Body of pancreas (tissue), 4 donors: ENCODE measurements at regions not wholly inside any gene's neighbourhood (a gene's known extent, or its start where the extent isn't known, plus 50 kb on each side); places are given as distances from the start of the nearest gene placed in this dataset.

ENCODE experiments used
- ATAC-seq: fragments of 150-250 bp; one replicate; pipeline ENCODE4 v1.9.1; 2016
- DNase-seq, 4 donors: peaks; one replicate each; pipeline ENCODE4 v3.0.0-alpha.2; 2019
- H3K27ac ChIP-seq, 4 donors: fragments of 200-600 bp; sonication (generic); 1 replicate in 3 of 4; 2 replicates in 1 of 4; pipeline versions ENCODE4 v1.5.1 to v1.6.1; 2016 to 2019; ENCODE audit warnings: mild to moderate bottlenecking in 1 of 4, mixed read lengths in 1 of 4, moderate library complexity in 1 of 4
- H3K27me3 ChIP-seq, 2 donors: fragments of 200-600 bp; sonication (generic); one replicate each; pipeline ENCODE4 v1.6.0; 2016; ENCODE audit warnings: mild to moderate bottlenecking in 1 of 2
- H3K36me3 ChIP-seq, 2 donors: fragments of 200-600 bp; sonication (generic); replicated peaks in 1 of 2; 2 replicates each; pipeline ENCODE4 v1.5.1; 2016; ENCODE audit warnings: low read depth in 2 of 2; ENCODE audit not compliant: insufficient read depth in 1 of 2
- H3K4me1 ChIP-seq: fragments of 200-600 bp; sonication (generic); one replicate; pipeline ENCODE4 v1.6.0; 2016
- H3K4me3 ChIP-seq, 2 donors: fragments of 200-600 bp; sonication (generic); 1 replicate in 1 of 2; 2 replicates in 1 of 2; pipeline ENCODE4 v1.5.1; 2016 to 2019
- H3K9me3 ChIP-seq, 3 donors: fragments of 200-600 bp; sonication (generic); 1 replicate in 2 of 3; 2 replicates in 1 of 3; pipeline ENCODE4 v1.5.1; 2016
- POLR2A ChIP-seq, 3 donors: fragments of 450-650 bp; IDR thresholded peaks; one replicate each; pipeline ENCODE4 v1.6.1; 2016; ENCODE audit warnings: antibody characterized with exemption in 3 of 3, mild to moderate bottlenecking in 2 of 3
- WGBS, 2 donors: methylation state at CpG; one replicate each; pipeline ENCODE4 v1.1.5; 2017; 5-methylcytosine and 5-hydroxymethylcytosine counted together
- intact Hi-C: fragments of 100-400 bp; cut with DNase I; formaldehyde crosslinking; loops from one replicate; pipeline ENCODE4 v1.15.1; 2023
- TF ChIP-seq, protein P1 (sequence below), 7 experiments: fragments of 450-650 bp in 4 of 7; fragments of 200-600 bp in 3 of 7; sonication (generic) in 3 of 7; IDR thresholded peaks; one replicate each; pipeline ENCODE4 v1.5.1; 2016 to 2019; ENCODE audit warnings: antibody characterized with exemption in 7 of 7

DNA sequence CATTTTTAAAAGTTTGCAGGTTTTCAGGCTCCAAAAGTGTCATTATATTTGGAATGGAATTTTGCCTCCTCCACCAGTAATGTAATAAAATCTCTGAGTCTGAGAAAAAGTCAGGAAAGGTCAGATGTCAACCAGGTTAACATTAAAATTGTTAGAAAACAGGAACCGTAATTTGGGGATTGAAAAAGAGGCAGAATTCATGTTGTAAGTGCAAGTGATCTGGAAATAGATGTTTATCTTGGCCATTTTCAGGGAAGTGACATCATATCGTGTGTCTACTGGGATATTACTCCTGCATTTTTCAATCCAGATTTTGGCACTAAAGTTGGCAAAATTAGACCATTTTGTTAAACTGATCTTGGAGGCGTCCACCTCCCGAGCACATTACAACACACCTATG is 428.5 kb upstream of the MGMT start:
- DNase-seq (no peak), ATAC-seq (no peak)
- 54% methylated on average over 4 of the region's 4 CpGs; no CpG with 5 or more reads in 1 of the 2 donors for WGBS, 2 donors
- H3K36me3 ChIP-seq, result no peaks in the 10 kb centered on the region
- no peaks in the 10 kb centered on the region for H3K9me3 ChIP-seq
- no peak overlapping the region for H3K27ac ChIP-seq
- H3K4me3 ChIP-seq, result no peak overlapping the region
- H3K27me3 ChIP-seq, result peaks cover 0 to 4% of the 10 kb centered on the region in 2 donors
- peaks cover 10% of the 10 kb centered on the region for H3K4me1 ChIP-seq
- intact Hi-C loops, result no loop called here
- TF ChIP-seq, protein P1, sequence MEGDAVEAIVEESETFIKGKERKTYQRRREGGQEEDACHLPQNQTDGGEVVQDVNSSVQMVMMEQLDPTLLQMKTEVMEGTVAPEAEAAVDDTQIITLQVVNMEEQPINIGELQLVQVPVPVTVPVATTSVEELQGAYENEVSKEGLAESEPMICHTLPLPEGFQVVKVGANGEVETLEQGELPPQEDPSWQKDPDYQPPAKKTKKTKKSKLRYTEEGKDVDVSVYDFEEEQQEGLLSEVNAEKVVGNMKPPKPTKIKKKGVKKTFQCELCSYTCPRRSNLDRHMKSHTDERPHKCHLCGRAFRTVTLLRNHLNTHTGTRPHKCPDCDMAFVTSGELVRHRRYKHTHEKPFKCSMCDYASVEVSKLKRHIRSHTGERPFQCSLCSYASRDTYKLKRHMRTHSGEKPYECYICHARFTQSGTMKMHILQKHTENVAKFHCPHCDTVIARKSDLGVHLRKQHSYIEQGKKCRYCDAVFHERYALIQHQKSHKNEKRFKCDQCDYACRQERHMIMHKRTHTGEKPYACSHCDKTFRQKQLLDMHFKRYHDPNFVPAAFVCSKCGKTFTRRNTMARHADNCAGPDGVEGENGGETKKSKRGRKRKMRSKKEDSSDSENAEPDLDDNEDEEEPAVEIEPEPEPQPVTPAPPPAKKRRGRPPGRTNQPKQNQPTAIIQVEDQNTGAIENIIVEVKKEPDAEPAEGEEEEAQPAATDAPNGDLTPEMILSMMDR (IDR thresholded peaks at IDR 0.05), result no peak
- no peak for TF ChIP-seq POLR2A (IDR thresholded peaks at IDR 0.05)

DNA sequence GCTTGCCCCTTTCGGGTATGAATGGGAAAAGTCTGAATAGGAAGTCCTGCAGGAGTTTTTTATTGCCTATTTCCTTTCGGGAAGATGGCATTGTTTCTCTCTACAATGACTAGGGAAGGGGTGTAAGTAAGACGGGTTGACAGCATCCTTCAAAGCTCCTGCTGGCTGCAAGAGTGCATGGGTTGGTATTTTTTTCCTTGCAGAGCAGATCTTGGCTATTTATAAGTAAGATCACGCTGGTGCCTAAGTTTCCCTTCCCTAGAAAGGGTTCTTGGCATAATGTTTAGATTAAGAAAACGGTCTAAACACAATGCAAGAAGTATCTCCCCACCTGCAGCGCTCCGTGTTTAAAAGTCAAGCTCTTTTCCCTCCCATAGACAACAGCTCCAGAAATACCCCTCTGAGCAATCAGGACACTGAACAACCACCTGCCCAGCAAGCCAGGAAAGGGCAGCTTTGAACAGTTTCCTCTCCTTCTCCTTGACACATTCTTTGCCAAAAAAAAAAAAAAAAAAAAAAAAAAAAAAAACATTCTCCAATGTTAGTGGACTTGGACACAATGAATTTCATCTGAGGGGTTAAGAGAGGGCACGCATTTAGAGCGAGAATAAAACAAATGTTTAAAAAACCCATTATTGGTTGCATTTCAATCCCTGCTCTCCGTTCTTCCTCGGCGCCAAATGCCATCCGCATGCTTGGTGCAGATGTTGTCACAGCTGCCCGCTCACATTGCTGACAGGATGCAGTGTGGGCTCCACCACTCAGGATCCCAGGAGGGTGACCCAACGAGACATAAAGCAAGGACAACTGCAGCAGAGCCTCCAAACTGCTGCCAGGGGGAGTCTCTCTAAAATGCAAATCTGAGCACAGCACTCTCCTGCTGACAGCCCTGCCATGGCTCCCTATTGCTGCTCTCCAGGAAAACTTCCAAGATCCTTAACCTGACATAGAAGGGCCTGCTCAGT is 427.4 kb upstream of the MGMT start:
- H3K27me3 ChIP-seq, result peaks cover 0 to 4% of the 10 kb centered on the region in 2 donors
- DNase-seq, result no peak
- intact Hi-C loops, result no loop called here
- no peak overlapping the region for H3K27ac ChIP-seq
- no peaks in the 10 kb centered on the region for H3K36me3 ChIP-seq
- TF ChIP-seq, protein P1 (IDR thresholded peaks at IDR 0.05), result no peak
- no peak for TF ChIP-seq POLR2A (IDR thresholded peaks at IDR 0.05)
- H3K4me3 ChIP-seq, result no peak overlapping the region
- WGBS, 2 donors, result 49 to 54% methylated on average over 15 of the region's 15 CpGs
- H3K4me1 ChIP-seq, result peaks cover under 1% of the 10 kb centered on the region
- H3K9me3 ChIP-seq, result no peaks in the 10 kb centered on the region
- ATAC-seq, result no peak

DNA sequence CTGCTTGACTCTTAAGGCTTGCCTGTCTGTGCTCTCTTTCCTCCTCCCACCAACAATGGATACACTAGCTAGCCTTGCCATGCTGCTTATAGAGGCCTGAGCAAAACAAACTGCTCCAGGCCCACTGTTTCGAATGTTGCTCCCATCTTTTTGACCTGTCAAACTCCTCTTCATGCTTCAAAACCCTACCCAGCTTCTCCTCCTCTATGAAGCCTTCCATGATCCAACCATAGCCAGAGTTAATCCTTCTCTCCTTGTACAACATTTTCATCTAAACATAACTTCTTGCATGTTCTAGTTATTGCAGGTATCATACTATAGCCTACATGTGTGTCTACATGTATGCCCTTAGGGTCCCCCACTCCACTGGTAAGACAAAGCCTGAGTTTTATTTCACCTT is 426.7 kb upstream of the MGMT start:
- ATAC-seq (no peak), DNase-seq (no peak)
- H3K27me3 ChIP-seq, result peaks cover 0 to 4% of the 10 kb centered on the region in 2 donors
- intact Hi-C loops, result no loop called here
- 29 to 37% methylated on average over 1 of the region's 1 CpG for WGBS, 2 donors
- no peak for TF ChIP-seq POLR2A (IDR thresholded peaks at IDR 0.05)
- TF ChIP-seq, protein P1 (IDR thresholded peaks at IDR 0.05), result no peak
- no peaks in the 10 kb centered on the region for H3K4me1 ChIP-seq
- no peaks in the 10 kb centered on the region for H3K36me3 ChIP-seq
- H3K9me3 ChIP-seq, result no peaks in the 10 kb centered on the region
- H3K4me3 ChIP-seq, result no peak overlapping the region
- no peak overlapping the region for H3K27ac ChIP-seq

DNA sequence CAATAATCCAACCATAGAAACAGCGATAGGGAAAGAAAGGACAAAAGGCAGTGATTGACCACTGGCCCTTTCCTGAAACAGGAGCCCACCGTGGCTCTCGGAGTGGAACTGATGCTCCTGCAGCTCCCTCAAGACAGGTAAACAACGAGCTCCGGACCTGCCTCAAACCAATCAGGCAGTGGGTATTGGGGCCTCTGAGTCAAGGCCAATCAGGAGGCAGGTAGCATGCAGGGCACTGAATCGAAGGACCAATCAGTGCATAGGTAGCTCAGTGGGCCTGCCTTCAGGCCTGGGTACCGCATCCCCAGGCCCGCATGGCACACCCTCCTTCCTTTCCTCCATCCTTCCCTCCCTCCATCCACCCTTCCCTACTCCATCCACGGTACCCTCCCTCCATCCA is 425.1 kb upstream of the MGMT start:
- 70 to 74% methylated on average over 9 of the region's 9 CpGs for WGBS, 2 donors

More for the DNA sequence above, 425.1 kb upstream of the MGMT start:
- Histone ChIP-seq H3K27me3 (peaks cover 0 to 4% of the 10 kb centered on the region in 2 donors), H3K27ac (no peak overlapping the region), H3K4me1 (no peaks in the 10 kb centered on the region), H3K9me3 (no peaks in the 10 kb centered on the region), H3K36me3 (no peaks in the 10 kb centered on the region), H3K4me3 (no peak overlapping the region)
- ATAC-seq, result no peak
- no peak for DNase-seq
- intact Hi-C loops, result no loop called here
- TF ChIP-seq POLR2A (IDR thresholded peaks at IDR 0.05), result no peak
- TF ChIP-seq, protein P1 (IDR thresholded peaks at IDR 0.05), result no peak
